ENCODE measurements at regions not wholly inside any gene's neighbourhood (a gene's known extent, or its start where the extent isn't known, plus 50 kb on each side); places are given as distances from the start of the nearest gene placed in this dataset.

DNA sequence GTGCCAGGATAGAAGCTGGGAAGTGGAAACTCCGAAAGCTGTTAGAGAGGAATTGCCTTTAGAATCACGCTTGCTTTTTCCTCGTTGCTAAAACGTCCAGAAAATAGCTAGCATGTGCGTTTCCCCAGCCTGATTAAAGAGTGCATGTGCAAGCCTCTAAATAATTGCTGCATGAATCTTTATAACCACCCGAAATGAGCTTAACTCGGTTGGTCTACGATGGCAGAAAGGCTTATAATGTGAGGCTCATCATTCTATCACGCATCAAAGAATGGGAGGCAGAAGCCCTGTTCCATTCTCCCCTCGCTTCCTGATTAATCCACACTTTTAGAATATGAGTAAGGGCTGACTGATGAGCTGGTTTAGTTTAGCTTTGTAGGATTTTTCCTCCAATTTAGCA, 394.6 kb upstream of the WWC1 start:
- Histone ChIP-seq H3K4me2 (ENCODE audit: unreplicated experiment) (no peak overlapping the region), H3F3A (ENCODE audit: insufficient read depth) (no peaks in the 10 kb centered on the region), H3K27me3 (replicated peaks; ENCODE audit: insufficient read depth) (no peaks in the 10 kb centered on the region), H3K9me2 (ENCODE audit: insufficient read depth) (no peaks in the 10 kb centered on the region), H4K20me1 (ENCODE audit: insufficient read depth) (no peaks in the 10 kb centered on the region), H2AFZ (no peak overlapping the region), H3K36me3 (ENCODE audit: low read depth) (no peaks in the 10 kb centered on the region), H3K4me1 (ENCODE audit: insufficient read depth) (peaks cover 39% of the 10 kb centered on the region), H3K9ac (no peak overlapping the region), H3K4me3 (no peak overlapping the region), H3K79me2 (ENCODE audit: insufficient read depth) (peaks cover 76% of the 10 kb centered on the region), H3K9me3 (ENCODE audit: low read depth) (no peaks in the 10 kb centered on the region), H3K27ac (no peak overlapping the region)
- TF ChIP-seq EZH2phosphoT487 (IDR thresholded peaks at IDR 0.05; ENCODE audit: insufficient read depth, low read depth) (no peak), EZH2 (IDR thresholded peaks at IDR 0.05; ENCODE audit: insufficient read depth, poor library complexity, severe bottlenecking) (no peak)
- WGBS, 2 experiments (ENCODE audit: low coverage in 1 of 2, low lambda C conversion rate in 2 of 2, missing lambda C conversion rate in 2 of 2) = 73 to 78% methylated on average over 10 of the region's 10 CpGs
- in situ Hi-C loops (cut with MboI) = no loop called here
- no peak for DNase-seq

DNA sequence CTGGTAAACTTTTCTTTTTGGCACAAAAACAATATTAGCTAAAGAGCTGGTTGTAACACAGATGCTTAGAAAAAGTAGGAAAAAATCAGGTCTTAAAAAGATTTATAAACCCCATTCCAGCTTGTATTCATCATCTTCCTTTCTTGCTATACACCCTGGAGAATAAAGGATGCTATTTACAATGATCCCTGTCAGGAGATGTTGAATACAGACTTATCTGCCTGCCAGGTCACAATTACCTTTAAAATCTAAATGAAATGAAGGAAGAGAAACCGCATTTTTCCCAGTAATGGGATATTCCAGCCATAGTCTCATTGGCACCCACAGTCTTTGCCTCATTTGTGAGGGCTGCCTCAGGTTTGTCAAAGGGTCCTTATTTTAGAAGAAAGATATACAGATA, 394.1 kb upstream of the WWC1 start:
- Histone ChIP-seq H3K4me2 (ENCODE audit: unreplicated experiment) (no peak overlapping the region), H3K79me2 (ENCODE audit: insufficient read depth) (peaks cover 78% of the 10 kb centered on the region), H3K27ac (no peak overlapping the region), H3K27me3 (replicated peaks; ENCODE audit: insufficient read depth) (no peaks in the 10 kb centered on the region), H4K20me1 (ENCODE audit: insufficient read depth) (no peaks in the 10 kb centered on the region), H3F3A (ENCODE audit: insufficient read depth) (no peaks in the 10 kb centered on the region), H3K4me1 (ENCODE audit: insufficient read depth) (peaks cover 39% of the 10 kb centered on the region), H3K36me3 (ENCODE audit: low read depth) (no peaks in the 10 kb centered on the region), H2AFZ (no peak overlapping the region), H3K9me2 (ENCODE audit: insufficient read depth) (no peaks in the 10 kb centered on the region), H3K9ac (no peak overlapping the region), H3K4me3 (no peak overlapping the region), H3K9me3 (ENCODE audit: low read depth) (no peaks in the 10 kb centered on the region)
- 76 to 83% methylated on average over 1 of the region's 1 CpG for WGBS, 2 experiments (ENCODE audit: low coverage in 1 of 2, low lambda C conversion rate in 2 of 2, missing lambda C conversion rate in 2 of 2)
- DNase-seq = no peak
- in situ Hi-C loops (cut with MboI) = no loop called here
- no peak for TF ChIP-seq EZH2 (IDR thresholded peaks at IDR 0.05; ENCODE audit: insufficient read depth, poor library complexity, severe bottlenecking)
- no peak for TF ChIP-seq EZH2phosphoT487 (IDR thresholded peaks at IDR 0.05; ENCODE audit: insufficient read depth, low read depth)

DNA sequence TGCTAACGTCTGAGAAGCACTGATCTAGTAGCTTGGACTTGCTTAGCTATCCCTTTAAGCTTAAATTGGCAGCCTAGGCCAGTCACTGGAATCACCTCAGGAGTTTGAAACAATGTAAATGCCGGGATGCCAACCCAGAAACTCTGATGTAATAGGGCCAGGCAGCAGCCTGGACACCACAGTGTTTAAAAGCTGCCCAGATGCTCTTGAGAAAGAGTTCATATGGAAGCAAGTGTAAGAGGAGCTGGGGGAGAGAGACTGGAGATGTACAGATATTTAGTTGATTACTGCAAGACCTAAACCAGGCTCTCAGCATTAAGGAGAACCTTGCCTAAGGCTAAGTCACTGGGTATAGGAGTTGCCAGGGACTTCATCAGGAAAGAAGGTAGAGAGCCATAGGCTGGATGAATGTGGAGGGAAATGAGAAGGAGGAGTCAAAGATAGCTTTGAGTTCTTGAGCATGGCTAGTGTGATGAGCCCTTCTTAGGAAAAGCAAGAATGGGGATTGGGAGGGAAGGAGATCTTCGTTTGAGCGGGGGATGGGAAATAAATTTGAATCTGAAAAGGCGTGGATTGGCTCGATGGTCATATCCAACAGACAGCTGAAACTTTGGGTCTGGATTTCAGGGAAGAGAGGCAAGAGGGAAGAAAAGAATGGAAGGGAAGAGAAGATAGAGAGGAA, 392.9 kb upstream of the WWC1 start:
- H3K9me3 ChIP-seq (ENCODE audit: low read depth) = no peaks in the 10 kb centered on the region
- no peaks in the 10 kb centered on the region for H3F3A ChIP-seq (ENCODE audit: insufficient read depth)
- no peak overlapping the region for H3K9ac ChIP-seq
- peak; percentile 53 for DNase-seq
- 61 to 64% methylated on average over 6 of the region's 6 CpGs for WGBS, 2 experiments (ENCODE audit: low coverage in 1 of 2, low lambda C conversion rate in 2 of 2, missing lambda C conversion rate in 2 of 2)
- in situ Hi-C loops (cut with MboI) = no loop called here
- H2AFZ ChIP-seq = no peak overlapping the region
- no peaks in the 10 kb centered on the region for H4K20me1 ChIP-seq (ENCODE audit: insufficient read depth)
- H3K79me2 ChIP-seq (ENCODE audit: insufficient read depth) = peaks cover 78% of the 10 kb centered on the region
- H3K9me2 ChIP-seq (ENCODE audit: insufficient read depth) = no peaks in the 10 kb centered on the region
- no peaks in the 10 kb centered on the region for H3K36me3 ChIP-seq (ENCODE audit: low read depth)
- no peak overlapping the region for H3K27ac ChIP-seq
- H3K4me1 ChIP-seq (ENCODE audit: insufficient read depth) = peaks cover 39% of the 10 kb centered on the region
- no peaks in the 10 kb centered on the region for H3K27me3 ChIP-seq (replicated peaks; ENCODE audit: insufficient read depth)
- TF ChIP-seq EZH2 (IDR thresholded peaks at IDR 0.05; ENCODE audit: insufficient read depth, poor library complexity, severe bottlenecking) = no peak
- no peak for TF ChIP-seq EZH2phosphoT487 (IDR thresholded peaks at IDR 0.05; ENCODE audit: insufficient read depth, low read depth)
- H3K4me3 ChIP-seq = no peak overlapping the region
- no peak overlapping the region for H3K4me2 ChIP-seq (ENCODE audit: unreplicated experiment)

DNA sequence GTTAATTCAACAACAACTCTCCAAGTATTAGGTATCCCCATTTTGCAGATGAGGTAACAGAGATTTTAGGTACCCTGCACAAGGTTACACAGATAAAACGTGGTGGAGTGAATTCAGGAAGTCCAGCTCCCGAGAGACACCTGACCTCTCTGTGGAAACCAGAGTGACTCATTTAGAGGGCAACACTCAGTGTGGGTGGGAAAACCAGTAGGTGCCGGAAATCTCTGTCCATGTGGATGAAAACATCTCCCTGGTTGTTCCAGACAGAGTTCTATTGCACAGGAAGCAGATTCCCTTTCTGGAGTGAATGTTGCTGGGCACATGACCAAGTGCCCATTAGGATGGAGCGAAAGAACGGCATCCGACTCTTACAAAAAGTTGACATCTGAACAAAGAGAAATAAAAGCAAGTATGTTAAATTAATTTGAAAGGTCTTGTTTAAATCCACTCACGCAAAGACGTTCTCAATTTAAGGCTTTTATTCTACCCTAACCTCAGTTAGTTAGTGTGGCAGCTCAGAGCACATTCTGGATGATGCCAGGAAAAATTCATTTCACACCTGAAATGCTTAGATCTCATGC, 391.9 kb upstream of the WWC1 start:
- DNase-seq = peak; percentile 86
- WGBS, 2 experiments (ENCODE audit: low coverage in 1 of 2, low lambda C conversion rate in 2 of 2, missing lambda C conversion rate in 2 of 2) = 58% methylated on average over 8 of the region's 8 CpGs
- H3K9me3 ChIP-seq (ENCODE audit: low read depth) = no peaks in the 10 kb centered on the region

More for the DNA sequence above, 391.9 kb upstream of the WWC1 start:
- H3F3A ChIP-seq (ENCODE audit: insufficient read depth) = no peaks in the 10 kb centered on the region
- no peak overlapping the region for H2AFZ ChIP-seq
- in situ Hi-C loops (cut with MboI) = no loop called here
- H3K36me3 ChIP-seq (ENCODE audit: low read depth) = no peaks in the 10 kb centered on the region
- peaks cover 39% of the 10 kb centered on the region for H3K4me1 ChIP-seq (ENCODE audit: insufficient read depth)
- no peaks in the 10 kb centered on the region for H3K9me2 ChIP-seq (ENCODE audit: insufficient read depth)
- H3K4me3 ChIP-seq = no peak overlapping the region
- no peak for TF ChIP-seq EZH2phosphoT487 (IDR thresholded peaks at IDR 0.05; ENCODE audit: insufficient read depth, low read depth)
- H3K27ac ChIP-seq = peak overlapping the region; percentile 55
- no peaks in the 10 kb centered on the region for H3K27me3 ChIP-seq (replicated peaks; ENCODE audit: insufficient read depth)
- no peak overlapping the region for H3K9ac ChIP-seq
- no peaks in the 10 kb centered on the region for H4K20me1 ChIP-seq (ENCODE audit: insufficient read depth)
- peak overlapping the region; percentile 11 for H3K4me2 ChIP-seq (ENCODE audit: unreplicated experiment)
- H3K79me2 ChIP-seq (ENCODE audit: insufficient read depth) = peaks cover 78% of the 10 kb centered on the region
